SU-DHL-6 (cell line): ENCODE measurements at regions not wholly inside any gene's neighbourhood (a gene's known extent, or its start where the extent isn't known, plus 50 kb on each side); places are given as distances from the start of the nearest gene placed in this dataset.

Source experiments
- EZH2phosphoT487 ChIP-seq: fragments of 200-600 bp; sonication (generic), shearing (Covaris generic); conservative IDR thresholded peaks from 2 replicates; pipeline ENCODE4 v1.6.1; 2018; ENCODE audit warnings: mild to moderate bottlenecking, antibody characterized with exemption, low read length, moderate library complexity, mixed read lengths
- TF ChIP-seq, protein P1 (sequence below): fragments of 200-600 bp; sonication (generic); IDR thresholded peaks from one replicate; pipeline ENCODE4 v1.5.1; 2017; ENCODE audit warnings: antibody characterized with exemption, mild to moderate bottlenecking, low read length, moderate library complexity; ENCODE audit not compliant: insufficient read depth, poor library complexity, severe bottlenecking

DNA sequence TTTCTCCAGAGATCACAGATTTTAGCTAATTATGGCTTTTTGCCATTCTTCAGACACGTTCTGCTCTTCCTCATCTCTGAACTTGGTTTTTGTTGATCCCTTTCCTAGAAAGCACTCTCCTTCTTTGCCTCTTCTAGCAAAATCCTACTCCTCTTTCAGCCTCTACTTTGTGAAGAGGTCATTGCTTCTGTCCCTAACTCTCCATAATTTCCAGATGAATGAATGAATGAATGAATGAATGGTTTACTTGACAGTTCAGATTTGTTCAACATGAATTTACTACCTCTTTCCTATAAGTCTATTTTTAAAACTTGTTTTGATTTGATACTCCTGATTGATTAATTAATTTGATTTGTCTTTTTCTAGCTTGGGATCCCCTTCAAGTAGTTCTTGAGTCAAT is 94.0 kb upstream of the IFNGR1 start:
- no peak for TF ChIP-seq EZH2phosphoT487
- TF ChIP-seq, protein P1, sequence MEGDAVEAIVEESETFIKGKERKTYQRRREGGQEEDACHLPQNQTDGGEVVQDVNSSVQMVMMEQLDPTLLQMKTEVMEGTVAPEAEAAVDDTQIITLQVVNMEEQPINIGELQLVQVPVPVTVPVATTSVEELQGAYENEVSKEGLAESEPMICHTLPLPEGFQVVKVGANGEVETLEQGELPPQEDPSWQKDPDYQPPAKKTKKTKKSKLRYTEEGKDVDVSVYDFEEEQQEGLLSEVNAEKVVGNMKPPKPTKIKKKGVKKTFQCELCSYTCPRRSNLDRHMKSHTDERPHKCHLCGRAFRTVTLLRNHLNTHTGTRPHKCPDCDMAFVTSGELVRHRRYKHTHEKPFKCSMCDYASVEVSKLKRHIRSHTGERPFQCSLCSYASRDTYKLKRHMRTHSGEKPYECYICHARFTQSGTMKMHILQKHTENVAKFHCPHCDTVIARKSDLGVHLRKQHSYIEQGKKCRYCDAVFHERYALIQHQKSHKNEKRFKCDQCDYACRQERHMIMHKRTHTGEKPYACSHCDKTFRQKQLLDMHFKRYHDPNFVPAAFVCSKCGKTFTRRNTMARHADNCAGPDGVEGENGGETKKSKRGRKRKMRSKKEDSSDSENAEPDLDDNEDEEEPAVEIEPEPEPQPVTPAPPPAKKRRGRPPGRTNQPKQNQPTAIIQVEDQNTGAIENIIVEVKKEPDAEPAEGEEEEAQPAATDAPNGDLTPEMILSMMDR: no peak
